DMS 273 (cell line): ENCODE measurements at regions not wholly inside any gene's neighbourhood (a gene's known extent, or its start where the extent isn't known, plus 50 kb on each side); places are given as distances from the start of the nearest gene placed in this dataset.
A peak's percentile ranks its signal among the peaks of the same experiment; 100 is the strongest.

Experiments used
- DNase-seq: peaks from one replicate; lab custom pipeline; 2025; ENCODE audit not compliant: unreplicated experiment; lab: John Stamatoyannopoulos, UW

- no peak for DNase-seq
Measured at GRCh38 chr1:112790920-112791722, 76.0 kb upstream of the PPM1J start.

GRCh38 chr1:112788561-112788960 is 73.4 kb upstream of the PPM1J start:
- no peak for DNase-seq

GRCh38 chr1:112788054-112788453 is 72.9 kb upstream of the PPM1J start:
- DNase-seq, result no peak

GRCh38 chr1:112783059-112783458 is 67.9 kb upstream of the PPM1J start:
- DNase-seq, result no peak

- DNase-seq, result no peak
Measured at GRCh38 chr1:112779665-112780526, 64.8 kb upstream of the PPM1J start.

GRCh38 chr1:112778137-112778536 is 63.0 kb upstream of the PPM1J start:
- DNase-seq, result no peak

GRCh38 chr1:112776688-112777087 is 61.6 kb upstream of the PPM1J start:
- peak; percentile 14 for DNase-seq

GRCh38 chr1:112772781-112773180 is 57.6 kb upstream of the PPM1J start:
- DNase-seq, result no peak

GRCh38 chr1:112770724-112771123 is 55.6 kb upstream of the PPM1J start:
- DNase-seq, result no peak

- DNase-seq, result no peak
Measured at GRCh38 chr1:112769611-112770010, 54.5 kb upstream of the PPM1J start.

GRCh38 chr1:112767646-112768045 is 52.5 kb upstream of the PPM1J start:
- DNase-seq, result no peak
